Skeletal muscle satellite cell (primary cell): ENCODE measurements at regions not wholly inside any gene's neighbourhood (a gene's known extent, or its start where the extent isn't known, plus 50 kb on each side); places are given as distances from the start of the nearest gene placed in this dataset.
"Not testable (repeated sequence)": the region's sequence is repeated elsewhere in the genome, so short reads cannot be mapped to it uniquely, and the experiment has no call there.

Experiments
- H3K27me3 ChIP-seq: 2 replicates; pipeline ENCODE4 v1.7.0; 2013; ENCODE audit warnings: low read length; ENCODE audit not compliant: control insufficient read depth, insufficient read depth
- H3K36me3 ChIP-seq: 2 replicates; pipeline ENCODE4 v1.7.0; 2013; ENCODE audit warnings: mild to moderate bottlenecking, control low read depth, low read length; ENCODE audit not compliant: insufficient read depth
- H3K4me1 ChIP-seq: 2 replicates; pipeline ENCODE4 v1.7.0; 2013; ENCODE audit warnings: low read length; ENCODE audit not compliant: control insufficient read depth, insufficient read depth
- H3K4me2 ChIP-seq: 2 replicates; pipeline ENCODE4 v1.7.0; 2013; ENCODE audit warnings: mild to moderate bottlenecking, low read length
- H3K4me3 ChIP-seq: 2 replicates; pipeline ENCODE4 v1.7.0; 2013; ENCODE audit warnings: low read length
- H3K9ac ChIP-seq: 2 replicates; pipeline ENCODE4 v1.7.0; 2013; ENCODE audit warnings: mild to moderate bottlenecking, low read depth, low read length, moderate library complexity
- H3K9me3 ChIP-seq: replicated peaks from 2 replicates; pipeline ENCODE4 v1.7.0; 2013; ENCODE audit warnings: mild to moderate bottlenecking, control low read depth, low read length

DNA sequence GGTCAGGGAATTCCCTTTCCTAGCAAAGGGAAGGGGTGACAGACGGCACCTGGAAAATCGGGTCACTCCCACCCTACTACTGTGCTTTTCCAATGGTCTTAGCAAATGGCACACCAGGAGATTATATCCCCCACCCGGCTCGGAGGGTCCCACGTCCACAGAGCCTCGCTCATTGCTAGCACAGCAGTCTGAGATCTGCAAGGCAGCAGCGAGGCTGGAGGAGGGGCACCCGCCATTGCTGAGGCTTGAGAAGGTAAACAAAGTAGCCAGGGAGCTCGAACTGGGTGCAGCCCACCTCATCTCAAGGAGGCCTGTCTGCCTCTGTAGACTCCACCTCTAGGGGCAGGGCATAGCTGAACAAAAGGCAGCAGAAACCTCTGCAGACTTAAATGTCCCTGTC lies 139.8 kb upstream of the NRG3 start:
- H3K9me3 ChIP-seq, H3K9ac ChIP-seq, H3K36me3 ChIP-seq, H3K27me3 ChIP-seq, H3K4me1 ChIP-seq, H3K4me2 ChIP-seq, H3K4me3 ChIP-seq: not testable (repeated sequence)

DNA sequence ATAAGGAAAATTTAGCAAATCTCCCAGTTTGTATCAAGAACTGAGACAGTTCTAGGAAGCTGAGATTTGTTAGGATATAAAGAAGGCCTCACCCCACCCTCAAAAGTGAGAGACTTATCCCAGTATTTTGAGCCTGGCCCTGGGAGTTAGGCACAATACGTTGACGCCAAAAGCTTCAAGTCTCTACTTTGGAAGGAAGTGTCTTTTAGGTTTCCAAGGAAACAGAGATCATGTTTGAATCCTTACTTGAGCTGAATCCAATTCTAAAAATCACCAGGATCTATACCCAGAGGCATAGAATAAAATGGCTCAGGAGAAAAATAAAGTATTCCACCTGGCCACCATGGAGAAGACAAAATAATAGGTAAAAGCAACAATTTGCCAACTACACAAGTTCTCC lies 115.9 kb upstream of the NRG3 start:
- Histone ChIP-seq H3K9ac (no peak overlapping the region), H3K9me3 (no peaks in the 10 kb centered on the region), H3K36me3 (no peaks in the 10 kb centered on the region), H3K4me2 (no peak overlapping the region), H3K27me3 (no peaks in the 10 kb centered on the region), H3K4me1 (no peaks in the 10 kb centered on the region), H3K4me3 (no peak overlapping the region)

DNA sequence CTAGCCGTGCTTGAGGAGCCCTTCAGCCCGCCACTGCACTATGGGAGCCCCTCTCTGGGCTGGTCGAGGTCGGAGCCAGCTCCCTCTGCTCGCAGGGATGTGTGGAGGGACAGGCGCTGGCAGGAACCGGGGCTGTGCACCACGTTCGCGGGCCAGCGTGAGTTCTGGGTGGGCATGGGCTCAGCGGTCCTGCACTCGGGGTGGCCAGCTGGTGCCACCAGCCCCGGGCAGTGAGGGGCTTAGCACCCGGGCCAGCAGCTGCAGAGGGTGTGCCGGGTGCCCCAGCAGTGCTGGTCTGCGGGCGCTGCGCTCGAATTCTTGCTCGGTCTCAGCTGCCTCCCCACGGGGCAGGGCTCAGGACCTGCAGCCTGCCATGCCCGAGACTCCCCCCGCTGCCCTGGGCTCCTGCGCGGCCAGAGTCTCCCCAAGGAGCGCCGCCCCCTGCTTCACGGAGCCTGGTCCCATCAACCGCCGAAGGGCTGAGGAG lies 90.8 kb upstream of the NRG3 start:
- Histone ChIP-seq H3K4me1 (no peaks in the 10 kb centered on the region), H3K9me3 (peaks cover 13% of the 10 kb centered on the region), H3K4me2 (no peak overlapping the region), H3K27me3 (no peaks in the 10 kb centered on the region), H3K36me3 (no peaks in the 10 kb centered on the region), H3K9ac (no peak overlapping the region), H3K4me3 (no peak overlapping the region)

DNA sequence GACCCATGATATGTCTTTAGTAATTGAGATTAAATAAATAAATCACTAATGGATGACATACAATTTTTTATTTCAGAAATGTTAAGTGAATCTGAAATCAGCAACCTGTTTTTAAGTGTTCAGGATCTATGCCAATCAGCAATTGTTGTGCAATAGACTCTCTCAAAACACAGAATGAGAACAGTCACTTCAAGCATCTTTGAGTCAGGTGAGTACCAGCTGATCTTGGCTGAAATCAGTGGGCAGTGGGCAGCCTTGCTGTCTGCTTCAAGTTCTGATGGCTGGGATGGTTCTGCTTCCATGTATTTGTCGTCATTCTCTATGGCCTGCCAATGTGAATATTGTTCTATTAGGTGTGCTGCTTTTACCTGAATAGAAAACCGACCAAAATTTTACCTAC lies 82.3 kb upstream of the NRG3 start:
- no peak overlapping the region for H3K9ac ChIP-seq
- no peak overlapping the region for H3K4me3 ChIP-seq
- H3K4me1 ChIP-seq: no peaks in the 10 kb centered on the region
- peaks cover 10% of the 10 kb centered on the region for H3K9me3 ChIP-seq
- no peaks in the 10 kb centered on the region for H3K36me3 ChIP-seq
- H3K27me3 ChIP-seq: no peaks in the 10 kb centered on the region
- no peak overlapping the region for H3K4me2 ChIP-seq

DNA sequence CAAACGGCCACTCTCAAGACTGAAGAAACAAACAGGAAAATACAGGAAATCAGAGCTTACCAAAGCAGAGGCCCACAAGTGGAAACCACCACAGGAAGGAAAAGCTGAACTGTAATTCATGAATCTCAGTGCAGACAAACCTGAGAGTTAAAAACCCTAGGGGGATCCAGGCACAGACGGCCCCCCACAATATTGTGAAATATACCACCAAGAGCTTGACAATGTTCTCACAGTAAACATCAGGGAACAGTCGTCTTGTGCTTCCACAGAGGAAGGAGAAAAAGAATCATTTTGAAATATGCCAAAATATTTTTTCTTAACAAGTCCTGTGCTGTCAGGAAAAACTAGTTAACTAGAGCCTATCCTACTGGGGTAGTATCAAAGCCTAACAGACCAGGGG lies 68.2 kb upstream of the NRG3 start:
- Histone ChIP-seq H3K36me3 (no peaks in the 10 kb centered on the region), H3K9ac (no peak overlapping the region), H3K4me3 (no peak overlapping the region), H3K27me3 (no peaks in the 10 kb centered on the region), H3K4me2 (no peak overlapping the region), H3K4me1 (no peaks in the 10 kb centered on the region), H3K9me3 (peaks cover 10% of the 10 kb centered on the region)

DNA sequence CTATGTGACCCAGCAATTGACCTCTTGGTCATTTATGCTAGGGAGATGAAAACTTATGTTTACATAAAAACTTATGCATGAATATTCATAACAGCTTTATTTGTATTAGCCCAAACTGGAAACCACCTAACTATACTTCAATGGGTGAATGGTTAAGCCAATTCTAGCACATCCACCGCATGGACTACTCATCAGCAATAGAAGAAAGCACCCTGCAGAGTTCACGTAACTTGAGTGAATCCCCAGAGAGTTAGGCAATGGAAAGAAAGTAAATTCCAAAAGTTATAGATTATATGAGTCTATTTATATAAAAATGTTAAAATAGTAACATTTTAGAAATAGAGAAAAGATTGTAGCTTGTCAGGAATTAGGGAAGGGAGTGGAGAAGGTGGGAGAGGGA lies 60.2 kb upstream of the NRG3 start:
- Histone ChIP-seq H3K4me3 (no peak overlapping the region), H3K36me3 (no peaks in the 10 kb centered on the region), H3K27me3 (no peaks in the 10 kb centered on the region), H3K4me1 (no peaks in the 10 kb centered on the region), H3K9ac (no peak overlapping the region), H3K4me2 (no peak overlapping the region), H3K9me3 (peaks cover 2% of the 10 kb centered on the region)

DNA sequence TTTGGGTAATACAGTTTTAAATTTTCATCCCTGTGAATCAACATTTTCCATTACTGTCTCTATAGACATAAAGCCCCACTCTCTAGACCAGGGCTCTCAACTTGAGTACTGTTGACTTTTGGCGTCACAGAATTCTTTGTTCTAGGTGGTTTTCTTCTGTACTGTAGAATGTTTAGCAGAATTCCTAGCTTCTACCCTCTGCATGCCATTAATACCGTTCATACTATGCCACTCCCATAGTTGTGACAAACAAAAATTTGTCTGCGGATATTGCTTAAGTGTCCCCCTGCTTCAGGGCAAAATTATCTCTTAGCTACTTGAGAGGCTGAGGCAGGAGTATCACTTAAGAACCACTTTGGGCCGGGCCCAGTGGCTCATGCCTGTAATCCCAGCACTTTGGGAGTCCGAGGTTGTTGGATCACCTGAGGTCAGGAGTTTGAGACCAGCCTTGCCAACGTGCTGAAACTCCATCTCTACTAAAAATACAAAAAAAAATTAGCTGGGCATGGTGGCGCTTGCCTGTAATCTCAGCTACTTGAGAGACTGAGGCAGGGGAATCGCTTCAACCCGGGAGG lies 57.3 kb upstream of the NRG3 start:
- no peak overlapping the region for H3K4me3 ChIP-seq
- H3K9ac ChIP-seq: no peak overlapping the region

DNA sequence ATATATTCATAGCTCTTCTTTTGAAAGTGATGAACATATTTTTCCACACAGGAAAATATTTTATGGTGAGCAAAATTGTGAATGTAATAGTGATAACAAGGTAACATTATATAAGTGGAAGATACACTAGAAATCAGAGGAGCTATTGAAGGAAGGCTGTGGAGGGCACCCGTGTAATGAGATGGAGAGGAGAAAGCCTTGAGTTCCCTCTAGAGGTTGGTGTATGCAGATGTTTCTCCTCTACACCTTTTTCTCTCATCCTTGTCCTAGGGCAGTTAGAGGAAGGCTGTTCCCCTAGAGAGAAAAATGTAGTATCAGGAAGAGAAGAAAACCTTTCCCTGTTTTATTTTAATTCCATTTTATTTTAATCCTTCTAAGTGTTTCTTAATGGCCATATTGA lies 54.6 kb upstream of the NRG3 start:
- H3K9me3 ChIP-seq: peaks cover 3% of the 10 kb centered on the region
- no peaks in the 10 kb centered on the region for H3K27me3 ChIP-seq
- no peaks in the 10 kb centered on the region for H3K36me3 ChIP-seq
- H3K4me3 ChIP-seq: no peak overlapping the region
- no peaks in the 10 kb centered on the region for H3K4me1 ChIP-seq
- no peak overlapping the region for H3K9ac ChIP-seq
- no peak overlapping the region for H3K4me2 ChIP-seq

More for the DNA sequence above, 57.3 kb upstream of the NRG3 start:
- H3K27me3 ChIP-seq: no peaks in the 10 kb centered on the region
- no peak overlapping the region for H3K4me2 ChIP-seq
- no peaks in the 10 kb centered on the region for H3K4me1 ChIP-seq
- H3K36me3 ChIP-seq: no peaks in the 10 kb centered on the region
- peaks cover 6% of the 10 kb centered on the region for H3K9me3 ChIP-seq
